GM19239 (cell line): ENCODE measurements at regions not wholly inside any gene's neighbourhood (a gene's known extent, or its start where the extent isn't known, plus 50 kb on each side); places are given as distances from the start of the nearest gene placed in this dataset.

Source experiments
- DNase-seq: peaks from one replicate; pipeline ENCODE4 v3.0.0; 2011; ENCODE audit warnings: low spot score; ENCODE audit not compliant: insufficient read length
- FAIRE-seq: peaks from 2 replicates; lab custom pipeline; 2011; peaks lifted over from hg19 to GRCh38; lab: Jason Lieb, UNC

- FAIRE-seq = no peak
Measured at GRCh38 chr1:79104617-79105016, 98.1 kb upstream of the ADGRL4 start.

GRCh38 chr1:79100385-79100784, 93.9 kb upstream of the ADGRL4 start:
- no peak for FAIRE-seq
- DNase-seq = no peak

More at GRCh38 chr1:79104617-79105016, 98.1 kb upstream of the ADGRL4 start:
- no peak for DNase-seq

- DNase-seq = no peak
- FAIRE-seq = no peak
Measured at GRCh38 chr1:79090985-79091384, 84.5 kb upstream of the ADGRL4 start.

- FAIRE-seq = no peak
- no peak for DNase-seq
Measured at GRCh38 chr1:79089946-79090345, 83.4 kb upstream of the ADGRL4 start.

GRCh38 chr1:79082233-79082632, 75.7 kb upstream of the ADGRL4 start:
- no peak for DNase-seq
- FAIRE-seq = no peak

- FAIRE-seq (no peak), DNase-seq (no peak)
Measured at GRCh38 chr1:79079770-79080169, 73.2 kb upstream of the ADGRL4 start.

- FAIRE-seq (no peak), DNase-seq (no peak)
Measured at GRCh38 chr1:79074975-79075374, 68.4 kb upstream of the ADGRL4 start.

- DNase-seq = no peak
- no peak for FAIRE-seq
Measured at GRCh38 chr1:79069828-79070227, 63.3 kb upstream of the ADGRL4 start.

- FAIRE-seq = no peak
- no peak for DNase-seq
Measured at GRCh38 chr1:79059341-79059740, 52.8 kb upstream of the ADGRL4 start.
